ENCODE measurements at regions not wholly inside any gene's neighbourhood (a gene's known extent, or its start where the extent isn't known, plus 50 kb on each side); places are given as distances from the start of the nearest gene placed in this dataset.

DNA sequence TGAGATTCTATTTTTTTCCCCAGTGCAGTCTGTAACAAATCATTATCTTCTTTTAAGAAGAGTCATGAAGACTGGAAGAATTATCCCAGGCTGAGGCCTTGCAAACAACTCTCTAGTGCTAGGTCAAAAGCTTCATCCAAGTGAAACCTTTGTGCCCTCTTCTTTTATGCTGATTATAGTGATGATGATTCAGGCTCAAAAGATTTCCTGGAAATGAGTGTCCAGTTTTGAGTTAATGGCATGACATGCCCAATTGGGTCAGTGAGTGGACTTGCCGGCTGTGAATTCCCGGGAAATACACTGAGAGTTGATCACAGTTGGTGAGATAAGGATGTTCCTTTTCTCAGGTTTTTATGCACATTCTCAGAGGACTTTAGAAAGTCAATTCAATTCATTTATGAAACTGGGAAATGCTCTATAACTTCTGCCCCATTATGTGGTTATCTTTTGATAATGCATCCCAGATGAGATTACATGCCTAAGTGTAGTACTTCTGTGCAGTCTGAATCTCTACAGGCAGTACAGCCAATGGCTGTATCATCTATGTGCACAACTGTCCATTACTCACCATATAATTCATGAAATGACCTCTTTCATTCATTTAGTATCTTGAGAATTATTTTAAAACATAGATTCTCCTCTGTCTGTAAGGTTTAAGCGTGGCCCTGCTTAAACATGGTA lies 66.2 kb downstream of the S1PR1 start:
- Histone ChIP-seq H3K27ac (no peak overlapping the region), H3K4me1 (no peaks in the 10 kb centered on the region), H3K27me3 (no peaks in the 10 kb centered on the region), H3K9me3 (no peaks in the 10 kb centered on the region), H3K4me3 (no peak overlapping the region), H3K36me3 (ENCODE audit: low read depth, missing control alignments) (no peaks in the 10 kb centered on the region)
- TF ChIP-seq, protein P1, sequence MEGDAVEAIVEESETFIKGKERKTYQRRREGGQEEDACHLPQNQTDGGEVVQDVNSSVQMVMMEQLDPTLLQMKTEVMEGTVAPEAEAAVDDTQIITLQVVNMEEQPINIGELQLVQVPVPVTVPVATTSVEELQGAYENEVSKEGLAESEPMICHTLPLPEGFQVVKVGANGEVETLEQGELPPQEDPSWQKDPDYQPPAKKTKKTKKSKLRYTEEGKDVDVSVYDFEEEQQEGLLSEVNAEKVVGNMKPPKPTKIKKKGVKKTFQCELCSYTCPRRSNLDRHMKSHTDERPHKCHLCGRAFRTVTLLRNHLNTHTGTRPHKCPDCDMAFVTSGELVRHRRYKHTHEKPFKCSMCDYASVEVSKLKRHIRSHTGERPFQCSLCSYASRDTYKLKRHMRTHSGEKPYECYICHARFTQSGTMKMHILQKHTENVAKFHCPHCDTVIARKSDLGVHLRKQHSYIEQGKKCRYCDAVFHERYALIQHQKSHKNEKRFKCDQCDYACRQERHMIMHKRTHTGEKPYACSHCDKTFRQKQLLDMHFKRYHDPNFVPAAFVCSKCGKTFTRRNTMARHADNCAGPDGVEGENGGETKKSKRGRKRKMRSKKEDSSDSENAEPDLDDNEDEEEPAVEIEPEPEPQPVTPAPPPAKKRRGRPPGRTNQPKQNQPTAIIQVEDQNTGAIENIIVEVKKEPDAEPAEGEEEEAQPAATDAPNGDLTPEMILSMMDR (IDR thresholded peaks at IDR 0.05): no peak
- TF ChIP-seq POLR2A (IDR thresholded peaks at IDR 0.05): no peak
- DNase-seq: no peak
- intact Hi-C loops (cut with DNase I; ENCODE audit: low total_unique reads): no loop called here
- WGBS, 2 donors: 39 to 65% methylated on average over 3 of the region's 3 CpGs

DNA sequence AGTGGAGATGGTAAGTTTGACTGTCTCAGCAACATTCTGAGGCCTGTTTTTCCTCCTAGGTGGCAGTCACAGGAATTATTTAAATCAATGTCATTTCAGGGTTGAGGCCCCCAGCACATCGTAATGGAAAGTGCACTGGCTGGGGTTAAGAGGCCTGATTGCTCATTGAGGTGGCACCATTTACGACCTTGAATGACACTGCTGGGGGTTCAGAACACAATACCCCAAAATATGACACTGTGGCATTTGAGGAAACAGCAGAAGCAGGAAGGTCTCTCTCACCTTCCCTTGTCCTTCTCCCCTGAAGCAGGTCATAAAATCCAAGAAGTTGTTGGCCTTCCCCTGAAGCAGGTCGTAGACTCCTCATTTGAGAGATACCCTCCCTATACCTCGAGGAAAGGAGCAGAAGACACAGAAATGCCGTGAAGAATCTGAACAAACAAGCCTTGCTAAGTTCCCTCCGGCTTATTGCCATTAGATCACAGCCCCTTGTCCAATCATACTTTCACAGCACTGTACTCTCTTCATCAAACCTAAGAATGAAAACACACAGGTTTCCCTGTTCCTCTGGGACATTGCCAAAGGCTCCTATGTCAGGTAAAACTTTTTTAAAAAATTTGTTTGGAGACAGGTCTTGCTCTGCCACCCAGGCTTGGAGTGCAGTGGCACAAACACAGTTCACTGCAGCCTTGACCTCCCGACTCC lies 71.3 kb downstream of the S1PR1 start:
- Histone ChIP-seq H3K9me3 (no peaks in the 10 kb centered on the region), H3K36me3 (ENCODE audit: low read depth, missing control alignments) (no peaks in the 10 kb centered on the region), H3K27ac (no peak overlapping the region), H3K27me3 (no peaks in the 10 kb centered on the region), H3K4me3 (no peak overlapping the region), H3K4me1 (peaks cover 9% of the 10 kb centered on the region)
- intact Hi-C loops (cut with DNase I; ENCODE audit: low total_unique reads): no loop called here
- 71 to 72% methylated on average over 7 of the region's 7 CpGs for WGBS, 2 donors
- no peak for DNase-seq
- TF ChIP-seq, protein P1 (IDR thresholded peaks at IDR 0.05): no peak
- no peak for TF ChIP-seq POLR2A (IDR thresholded peaks at IDR 0.05)

DNA sequence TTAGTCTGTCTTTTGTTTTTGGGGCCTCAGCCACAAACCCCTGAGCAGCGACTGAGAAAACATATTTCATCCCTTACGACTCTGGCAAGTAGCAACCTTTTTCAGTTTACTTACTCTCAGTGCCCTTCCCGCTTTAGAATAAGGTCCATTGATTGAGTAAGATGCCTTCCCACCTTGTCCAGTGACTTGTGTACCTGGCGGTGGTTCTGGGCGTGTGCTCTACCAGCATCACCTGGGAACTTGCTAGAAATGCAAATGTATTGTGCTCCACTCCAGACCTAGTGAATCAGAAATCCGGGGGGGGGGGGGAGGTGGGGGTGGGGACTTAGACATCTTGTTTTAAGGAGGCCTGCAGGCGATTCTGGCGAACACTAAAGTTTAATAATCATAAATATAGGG lies 72.1 kb downstream of the S1PR1 start:
- 12 to 14% methylated on average over 8 of the region's 8 CpGs for WGBS, 2 donors

DNA sequence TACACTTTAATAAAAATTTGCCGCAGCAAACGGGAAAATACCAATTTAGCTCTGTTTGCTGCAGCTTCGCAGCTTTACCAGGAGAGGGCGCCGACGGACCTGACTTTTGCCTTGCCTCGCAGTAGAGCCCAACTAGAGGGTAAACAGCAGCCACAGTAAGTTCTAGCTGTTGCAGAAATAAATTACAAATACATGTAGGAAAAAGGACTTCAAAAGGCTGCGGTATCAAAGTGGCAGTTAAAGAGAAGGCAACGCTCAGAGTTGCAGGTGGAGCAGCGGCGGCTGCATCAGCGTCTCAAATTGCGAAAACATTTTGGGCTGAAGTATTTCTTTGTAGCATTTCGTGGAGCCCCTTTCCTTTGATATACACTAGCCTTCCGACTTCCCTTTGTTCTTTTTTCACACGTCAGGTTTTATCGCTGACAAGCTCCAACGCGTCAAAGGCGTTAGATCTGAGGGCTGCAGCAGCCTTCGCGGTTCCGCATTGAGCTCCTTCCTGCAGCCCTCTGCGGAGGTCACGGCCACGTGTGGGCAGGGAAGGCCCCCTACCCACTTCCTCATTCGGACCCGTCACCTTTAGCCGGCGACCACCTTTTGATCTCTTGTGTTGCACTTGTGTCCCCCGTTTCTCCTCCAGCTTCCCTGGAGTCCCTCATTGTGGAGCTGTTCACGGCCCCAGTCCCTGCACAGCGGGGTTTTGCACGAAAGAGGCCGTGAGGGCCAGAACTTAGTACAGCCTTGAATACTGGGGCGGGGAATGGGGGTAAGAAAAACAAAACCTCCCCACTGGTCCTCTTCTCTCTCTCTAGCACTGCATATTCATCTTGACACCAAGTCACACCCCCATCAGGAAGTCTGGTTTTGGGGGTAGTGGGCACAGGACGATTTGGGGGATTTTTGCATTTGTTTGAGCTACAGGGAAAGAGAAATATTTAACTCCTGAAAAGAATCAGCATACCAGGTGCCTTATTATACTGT lies 72.8 kb downstream of the S1PR1 start:
- intact Hi-C loops (cut with DNase I; ENCODE audit: low total_unique reads): no loop called here
- 6 to 7% methylated on average over 37 of the region's 37 CpGs for WGBS, 2 donors
- Histone ChIP-seq H3K27ac (no peak overlapping the region), H3K4me3 (peak overlapping the region; percentile 38 to 46), H3K36me3 (ENCODE audit: low read depth, missing control alignments) (no peaks in the 10 kb centered on the region), H3K27me3 (no peaks in the 10 kb centered on the region), H3K4me1 (peaks cover 9% of the 10 kb centered on the region), H3K9me3 (no peaks in the 10 kb centered on the region)
- DNase-seq: peak; percentile 72
- TF ChIP-seq, protein P1 (IDR thresholded peaks at IDR 0.05): peak; percentile 52 to 73 (median 70)
- no peak for TF ChIP-seq POLR2A (IDR thresholded peaks at IDR 0.05)

More for the DNA sequence above, 72.1 kb downstream of the S1PR1 start:
- Histone ChIP-seq H3K9me3 (no peaks in the 10 kb centered on the region), H3K36me3 (ENCODE audit: low read depth, missing control alignments) (no peaks in the 10 kb centered on the region), H3K27ac (no peak overlapping the region), H3K4me1 (peaks cover 9% of the 10 kb centered on the region), H3K4me3 (peak overlapping the region in 1 of 2 donors; percentile 46), H3K27me3 (no peaks in the 10 kb centered on the region)
- DNase-seq: no peak
- no peak for TF ChIP-seq POLR2A (IDR thresholded peaks at IDR 0.05)
- TF ChIP-seq, protein P1 (IDR thresholded peaks at IDR 0.05): no peak
- intact Hi-C loops (cut with DNase I; ENCODE audit: low total_unique reads): no loop called here
